ENCODE measurements at regions not wholly inside any gene's neighbourhood (a gene's known extent, or its start where the extent isn't known, plus 50 kb on each side); places are given as distances from the start of the nearest gene placed in this dataset.

GRCh38 chr7:142457146-142457703 lies 199.4 kb upstream of the PRSS58 start:
- H3K27ac ChIP-seq = no peak overlapping the region
- no peaks in the 10 kb centered on the region for H3K36me3 ChIP-seq
- WGBS, 5 donors = 66 to 85% (median 73%) methylated on average over 2 of the region's 2 CpGs
- peaks cover 0 to 7% (median 3%) of the 10 kb centered on the region in 4 donors for H3K4me1 ChIP-seq
- TF ChIP-seq, protein P1, sequence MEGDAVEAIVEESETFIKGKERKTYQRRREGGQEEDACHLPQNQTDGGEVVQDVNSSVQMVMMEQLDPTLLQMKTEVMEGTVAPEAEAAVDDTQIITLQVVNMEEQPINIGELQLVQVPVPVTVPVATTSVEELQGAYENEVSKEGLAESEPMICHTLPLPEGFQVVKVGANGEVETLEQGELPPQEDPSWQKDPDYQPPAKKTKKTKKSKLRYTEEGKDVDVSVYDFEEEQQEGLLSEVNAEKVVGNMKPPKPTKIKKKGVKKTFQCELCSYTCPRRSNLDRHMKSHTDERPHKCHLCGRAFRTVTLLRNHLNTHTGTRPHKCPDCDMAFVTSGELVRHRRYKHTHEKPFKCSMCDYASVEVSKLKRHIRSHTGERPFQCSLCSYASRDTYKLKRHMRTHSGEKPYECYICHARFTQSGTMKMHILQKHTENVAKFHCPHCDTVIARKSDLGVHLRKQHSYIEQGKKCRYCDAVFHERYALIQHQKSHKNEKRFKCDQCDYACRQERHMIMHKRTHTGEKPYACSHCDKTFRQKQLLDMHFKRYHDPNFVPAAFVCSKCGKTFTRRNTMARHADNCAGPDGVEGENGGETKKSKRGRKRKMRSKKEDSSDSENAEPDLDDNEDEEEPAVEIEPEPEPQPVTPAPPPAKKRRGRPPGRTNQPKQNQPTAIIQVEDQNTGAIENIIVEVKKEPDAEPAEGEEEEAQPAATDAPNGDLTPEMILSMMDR (IDR thresholded peaks at IDR 0.05) = no peak
- TF ChIP-seq POLR2A (IDR thresholded peaks at IDR 0.05) = no peak
- peaks cover 0 to 11% (median 0%) of the 10 kb centered on the region in 3 donors for H3K27me3 ChIP-seq
- no peak for DNase-seq
- H3K4me3 ChIP-seq = no peak overlapping the region
- no peaks in the 10 kb centered on the region for H3K9me3 ChIP-seq
- intact Hi-C loops (cut with DNase I; ENCODE audit: low total_unique reads) = no loop called here

- Histone ChIP-seq H3K27me3 (peaks cover 0 to 20% (median 0%) of the 10 kb centered on the region in 3 donors), H3K4me1 (peaks cover 0 to 7% (median 3%) of the 10 kb centered on the region in 4 donors), H3K27ac (no peak overlapping the region), H3K36me3 (no peaks in the 10 kb centered on the region), H3K9me3 (no peaks in the 10 kb centered on the region), H3K4me3 (no peak overlapping the region)
- TF ChIP-seq POLR2A (IDR thresholded peaks at IDR 0.05) = no peak
- no peak for TF ChIP-seq POLR2AphosphoS5 (IDR thresholded peaks at IDR 0.05)
- no peak for TF ChIP-seq EP300 (IDR thresholded peaks at IDR 0.05)
- TF ChIP-seq, protein P1 (IDR thresholded peaks at IDR 0.05) = no peak
- 82 to 87% (median 84%) methylated on average over 10 of the region's 10 CpGs for WGBS, 5 donors
- intact Hi-C loops (cut with DNase I; ENCODE audit: low total_unique reads) = no loop called here
- no peak for DNase-seq
Measured at GRCh38 chr7:142455392-142455791, 197.5 kb upstream of the PRSS58 start.

- no peak for DNase-seq
- Histone ChIP-seq H3K27me3 (peaks cover 0 to 20% (median 0%) of the 10 kb centered on the region in 3 donors), H3K4me3 (no peak overlapping the region), H3K36me3 (no peaks in the 10 kb centered on the region), H3K9me3 (no peaks in the 10 kb centered on the region), H3K4me1 (peaks cover 0 to 7% (median 3%) of the 10 kb centered on the region in 4 donors), H3K27ac (no peak overlapping the region)
- TF ChIP-seq EP300 (IDR thresholded peaks at IDR 0.05) (no peak), POLR2A (IDR thresholded peaks at IDR 0.05) (no peak), POLR2AphosphoS5 (IDR thresholded peaks at IDR 0.05) (no peak)
- TF ChIP-seq, protein P1 (IDR thresholded peaks at IDR 0.05) = no peak
- intact Hi-C loops (cut with DNase I; ENCODE audit: low total_unique reads) = no loop called here
- WGBS, 5 donors = 48 to 68% (median 60%) methylated on average over 4 to 5 of the region's 5 CpGs
Measured at GRCh38 chr7:142454862-142455261, 197.0 kb upstream of the PRSS58 start.

- H3K4me3 ChIP-seq = no peak overlapping the region
- H3K9me3 ChIP-seq = no peaks in the 10 kb centered on the region
- intact Hi-C loops (cut with DNase I; ENCODE audit: low total_unique reads) = no loop called here
- DNase-seq = no peak
- H3K27ac ChIP-seq = no peak overlapping the region
- TF ChIP-seq, protein P1 (IDR thresholded peaks at IDR 0.05) = no peak
- no peak for TF ChIP-seq EP300 (IDR thresholded peaks at IDR 0.05)
- no peak for TF ChIP-seq POLR2A (IDR thresholded peaks at IDR 0.05)
- no peak for TF ChIP-seq POLR2AphosphoS5 (IDR thresholded peaks at IDR 0.05)
- WGBS, 5 donors = 67 to 75% (median 71%) methylated on average over 4 of the region's 4 CpGs
- H3K36me3 ChIP-seq = no peaks in the 10 kb centered on the region
- H3K4me1 ChIP-seq = no peaks in the 10 kb centered on the region
- peaks cover 0 to 9% (median 0%) of the 10 kb centered on the region in 3 donors for H3K27me3 ChIP-seq
Measured at GRCh38 chr7:142452791-142453190, 194.9 kb upstream of the PRSS58 start.
